K562 (cell line): ENCODE measurements at regions not wholly inside any gene's neighbourhood (a gene's known extent, or its start where the extent isn't known, plus 50 kb on each side); places are given as distances from the start of the nearest gene placed in this dataset.

Source experiments
- ATAC-seq: fragments of 200-7000 bp; cut with Tn5 transposase; 3 replicates; pipeline ENCODE4 v1.9.1; 2020; ENCODE audit warnings: moderate library complexity
- BruUV-seq: library from RNA; stranded (reverse); fragments of 400-500 nt; replicated peaks from 2 replicates; lab custom pipeline; 2021; lab: Mats Ljungman, UMichigan
- CTCF ChIA-PET: fragments of 300-600 bp; formaldehyde crosslinking; extraction: SDS; loops from one replicate; lab custom pipeline; 2021; ENCODE audit warnings: low intra/inter-chr PET ratio; lab: Yijun Ruan, JAX
- POLR2A ChIA-PET: fragments of 300-600, 350-650 bp; sonication (Branson Sonifier 250); formaldehyde crosslinking; extraction: SDS; loops from one replicate; lab custom pipeline; 2021; ENCODE audit warnings: antibody characterized with exemption, inconsistent platforms; lab: Yijun Ruan, JAX
- DNase-seq, 4 experiments: peaks; one replicate each; pipeline versions ENCODE4 v3.0.0 to v3.0.0-alpha.2; 2011 to 2018; ENCODE audit warnings: low spot score in 3 of 4, mixed read lengths in 3 of 4; ENCODE audit errors: extremely low read depth in 1 of 4
- FAIRE-seq: peaks from 2 replicates; lab custom pipeline; 2011; peaks lifted over from hg19 to GRCh38; lab: Jason Lieb, UNC
- H2AFZ ChIP-seq: 2 replicates; pipeline ENCODE4 v1.6.0; 2011; ENCODE audit warnings: low read depth, low read length, control low read depth, inconsistent platforms
- H3K27ac ChIP-seq: fragments of 200-600 bp; 3 replicates; pipeline ENCODE4 v1.8.0; 2011; ENCODE audit warnings: low read depth, mild to moderate bottlenecking, control low read depth, inconsistent platforms, low read length, moderate library complexity, mixed read lengths; ENCODE audit errors: extremely low read depth
- H3K27me3 ChIP-seq, 2 experiments: fragments of 300-600 bp in 1 of 2; 2 replicates in 1 of 2; 3 replicates in 1 of 2; pipeline versions ENCODE4 v1.6.0 to v1.8.0; 2011; ENCODE audit warnings: inconsistent platforms in 2 of 2, low read length in 2 of 2, mild to moderate bottlenecking in 1 of 2, mixed read lengths in 1 of 2, moderate library complexity in 1 of 2; ENCODE audit not compliant: control insufficient read depth in 2 of 2, insufficient read depth in 2 of 2
- H3K36me3 ChIP-seq: fragments of 300-600 bp; 3 replicates; pipeline ENCODE4 v1.8.0; 2011; ENCODE audit warnings: mild to moderate bottlenecking, low read length, inconsistent platforms; ENCODE audit not compliant: control insufficient read depth, insufficient read depth
- H3K4me1 ChIP-seq, 2 experiments: fragments of 200-600 bp in 1 of 2; replicated peaks in 1 of 2; 2 replicates in 1 of 2; 3 replicates in 1 of 2; pipeline versions ENCODE4 v1.5.1 to v1.8.0; 2011; ENCODE audit warnings: inconsistent platforms in 2 of 2, low read length in 2 of 2, mild to moderate bottlenecking in 1 of 2, mixed read lengths in 1 of 2, moderate library complexity in 1 of 2; ENCODE audit not compliant: control insufficient read depth in 2 of 2, insufficient read depth in 2 of 2
- H3K4me2 ChIP-seq: 2 replicates; pipeline ENCODE4 v1.6.1; 2011; ENCODE audit warnings: low read length, control low read depth, inconsistent platforms, mixed read lengths; ENCODE audit not compliant: insufficient read depth
- H3K4me3 ChIP-seq: fragments of 200-600 bp; sonication (generic), shearing (Covaris generic); 2 replicates; pipeline ENCODE4 v1.5.1; 2016; ENCODE audit warnings: control low read depth, inconsistent platforms
- H3K79me2 ChIP-seq: fragments of 200-600 bp; 3 replicates; pipeline ENCODE4 v1.8.0; 2011; ENCODE audit warnings: low read length, inconsistent platforms; ENCODE audit not compliant: control insufficient read depth, insufficient read depth
- H3K9ac ChIP-seq, 2 experiments: 2 replicates each; pipeline versions ENCODE4 v1.6.0 to v1.6.1; 2011; ENCODE audit warnings: low read depth in 2 of 2, low read length in 2 of 2, control low read depth in 1 of 2, inconsistent platforms in 1 of 2, mild to moderate bottlenecking in 1 of 2, mixed read lengths in 1 of 2; ENCODE audit not compliant: insufficient read depth in 1 of 2
- H3K9me1 ChIP-seq: one replicate; pipeline ENCODE4 v1.6.0; 2011; ENCODE audit warnings: inconsistent platforms, mild to moderate bottlenecking, low read length, moderate library complexity; ENCODE audit not compliant: control insufficient read depth, insufficient read depth
- H3K9me3 ChIP-seq: replicated peaks from 2 replicates; pipeline ENCODE4 v1.5.1; 2011; ENCODE audit warnings: low read depth, low read length, inconsistent platforms; ENCODE audit not compliant: control insufficient read depth, insufficient read depth
- H4K20me1 ChIP-seq: replicated peaks from 2 replicates; pipeline ENCODE4 v1.6.1; 2011; ENCODE audit warnings: low read length, inconsistent platforms, mixed read lengths; ENCODE audit not compliant: control insufficient read depth, insufficient read depth
- RBM15 ChIP-seq: fragments of 200-400 bp; formaldehyde crosslinking; IDR thresholded peaks from 2 replicates; pipeline ENCODE4 v1.6.1; 2018; ENCODE audit warnings: mild to moderate bottlenecking, low read length, moderate library complexity; ENCODE audit not compliant: insufficient read depth
- SMAD1 ChIP-seq: fragments of 150-350 bp; IDR thresholded peaks from 2 replicates; pipeline ENCODE4 v1.6.1; 2014; ENCODE audit warnings: low read length, low read depth; ENCODE audit not compliant: partially characterized antibody
- THRB ChIP-seq: fragments of 450-650 bp; formaldehyde crosslinking; conservative IDR thresholded peaks from 2 replicates; pipeline ENCODE4 v1.4.0; 2022; ENCODE audit warnings: mild to moderate bottlenecking, missing genetic modification characterization
- WGBS: fragments of 100-300 bp; shearing (Covaris generic); methylation state at CpG from one replicate; pipeline ENCODE4 v1.1.6; 2016; ENCODE audit warnings: low coverage, mixed read lengths; ENCODE audit not compliant: insufficient coverage; ENCODE audit errors: missing lambda C conversion rate; 5-methylcytosine and 5-hydroxymethylcytosine counted together
- in situ Hi-C: fragments of 300-500 bp; cut with MboI; formaldehyde crosslinking; loops from 4 replicates; pipeline ENCODE4 v1.15.0; 2018; ENCODE audit warnings: inconsistent platforms, mixed read lengths
- intact Hi-C: fragments of 100-400 bp; cut with micrococcal nuclease; formaldehyde crosslinking; loops from 2 replicates; pipeline ENCODE4 v1.14.2; 2022

GRCh38 chr1:37237948-37238347 is 203.6 kb upstream of the GRIK3 start:
- Histone ChIP-seq H4K20me1 (no peaks in the 10 kb centered on the region), H3K36me3 (no peaks in the 10 kb centered on the region), H3K4me2 (no peak overlapping the region), H3K79me2 (no peaks in the 10 kb centered on the region), H3K9me3 (no peaks in the 10 kb centered on the region), H3K27ac (no peak overlapping the region), H3K9me1 (no peaks in the 10 kb centered on the region), H3K4me1 (no peaks in the 10 kb centered on the region), H2AFZ (no peak overlapping the region)
- in situ Hi-C loops (no loop called here), intact Hi-C loops (no loop called here)
- WGBS: 0% methylated on average over 2 of the region's 2 CpGs
- FAIRE-seq (no peak), ATAC-seq (no peak), DNase-seq (no peak)
- no TSS peak for BruUV-seq
- POLR2A ChIA-PET: no interaction called here
- TF ChIP-seq SMAD1 (no peak), RBM15 (no peak), THRB (no peak)
- TF ChIP-seq, all 486 proteins: peak for 0
- Histone ChIP-seq H3K4me3 (no peak overlapping the region), H3K27me3 (peaks cover 2 to 9% of the 10 kb centered on the region in 2 experiments; a peak in 3 of 5 replicates), H3K9ac (no peak overlapping the region)
- CTCF ChIA-PET: interaction anchor here (0.6 kb wide), 1 partner anchor 34 kb away, joined by 4 read pairs; no protein-coding TSS in a partner anchor
